ENCODE measurements at regions not wholly inside any gene's neighbourhood (a gene's known extent, or its start where the extent isn't known, plus 50 kb on each side); places are given as distances from the start of the nearest gene placed in this dataset.

- TF ChIP-seq GATA2 (IDR thresholded peaks at IDR 0.05; ENCODE audit: low read depth, low read length): no peak
- no peak for TF ChIP-seq GATA3 (IDR thresholded peaks at IDR 0.05; ENCODE audit: low read depth, low read length)
Observed at GRCh38 chr15:98207928-98208327, 247.4 kb downstream of the ARRDC4 start.
